Embryonic facial prominence (tissue), 1 donor: ENCODE measurements at regions not wholly inside any gene's neighbourhood (a gene's known extent, or its start where the extent isn't known, plus 50 kb on each side); places are given as distances from the start of the nearest gene placed in this dataset.

ENCODE experiments used
- DNase-seq: peaks from one replicate; pipeline ENCODE4 v3.0.0-alpha.2; 2016; ENCODE audit errors: extremely low spot score

- DNase-seq: no peak
Observed at GRCh38 chr15:81869161-81869954, 176.5 kb downstream of the MEX3B start.

GRCh38 chr15:81865850-81866537 lies 179.8 kb downstream of the MEX3B start:
- no peak for DNase-seq

GRCh38 chr15:81863162-81863561 lies 182.7 kb downstream of the MEX3B start:
- DNase-seq: no peak

DNA sequence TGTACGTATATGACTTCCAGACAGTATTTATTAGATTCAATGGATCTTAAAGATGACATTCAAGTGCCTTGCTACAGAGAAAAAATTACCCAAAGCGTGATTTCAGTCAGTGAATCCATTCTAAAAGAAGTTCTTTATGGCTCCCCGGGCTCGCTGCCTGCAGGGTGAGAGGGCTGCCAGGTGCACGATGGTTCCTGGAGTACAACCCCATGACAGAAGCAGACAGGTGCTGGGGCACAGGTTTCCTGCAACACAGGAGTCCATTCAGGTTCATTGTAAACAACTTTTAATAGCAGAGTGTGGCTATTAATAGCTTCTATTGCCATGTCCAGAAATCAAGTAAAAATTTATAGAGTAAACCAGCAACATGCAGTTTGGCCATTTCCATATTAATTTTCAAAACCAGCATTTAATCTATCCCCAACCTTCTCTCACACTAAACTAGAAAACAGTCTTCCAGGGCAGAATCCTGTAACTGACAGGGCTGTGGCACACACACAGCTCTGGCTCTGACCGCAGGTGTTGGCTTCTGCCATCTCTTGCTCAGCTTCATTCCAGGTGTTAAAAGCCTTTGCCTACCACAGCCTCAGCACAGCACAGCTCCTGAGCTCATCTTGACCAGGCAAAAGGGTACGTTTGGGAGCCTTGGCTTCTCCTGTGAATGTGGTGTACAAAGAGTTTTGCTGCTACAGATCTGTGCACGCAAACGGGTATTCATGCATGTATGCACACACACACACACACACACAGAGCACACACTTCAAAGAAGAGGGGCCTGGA lies 185.9 kb downstream of the MEX3B start:
- no peak for DNase-seq

- no peak for DNase-seq
Observed at GRCh38 chr15:81858586-81858985, 187.2 kb downstream of the MEX3B start.

GRCh38 chr15:81858136-81858535 lies 187.7 kb downstream of the MEX3B start:
- DNase-seq: no peak

DNA sequence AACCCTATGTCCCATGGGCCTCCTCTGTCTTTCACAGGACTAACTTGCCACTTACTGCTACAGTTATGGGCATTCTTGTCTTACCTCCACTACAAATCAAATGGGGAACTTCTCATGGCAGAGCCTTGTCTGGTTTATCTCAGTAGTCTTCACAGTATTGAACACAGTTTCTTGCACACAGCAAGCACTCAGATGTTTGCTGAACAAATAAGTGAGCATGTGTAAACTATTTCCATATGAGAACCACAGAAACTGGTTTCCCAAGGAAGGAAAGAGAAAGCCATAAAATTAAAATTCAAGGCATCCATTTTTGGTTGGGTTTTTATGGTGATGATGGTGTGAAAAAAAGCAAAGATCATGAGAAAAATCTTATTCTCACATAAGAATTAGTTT lies 189.2 kb downstream of the MEX3B start:
- no peak for DNase-seq

DNA sequence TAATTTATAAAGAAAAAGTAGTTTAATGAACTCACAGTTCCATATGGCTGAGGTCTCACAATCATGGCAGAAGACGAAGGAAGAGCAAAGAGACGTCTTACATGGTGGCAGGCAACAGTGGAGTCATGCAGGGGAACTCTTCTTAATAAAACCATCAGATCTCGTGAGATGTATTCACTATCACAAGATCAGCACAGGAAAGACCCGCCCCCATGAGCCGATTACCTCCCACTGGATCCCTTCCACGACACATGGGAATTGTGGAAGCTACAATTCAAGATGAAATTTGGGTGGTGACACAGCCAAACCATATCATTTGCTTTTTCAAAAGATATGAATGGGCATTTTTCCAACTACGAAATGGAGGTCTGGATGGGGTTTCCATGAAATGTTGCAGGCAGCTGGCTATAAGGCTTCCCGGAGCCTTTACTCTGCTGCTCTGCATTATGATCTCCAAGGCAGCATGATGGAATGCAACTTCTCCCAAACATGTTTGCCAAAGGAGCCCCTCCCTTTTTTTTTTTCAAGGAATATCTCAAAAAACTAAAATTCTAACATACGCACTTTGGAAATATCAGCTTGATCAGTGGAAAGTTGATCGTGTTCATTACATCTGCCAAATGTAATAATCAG lies 189.7 kb downstream of the MEX3B start:
- peak; percentile 51 for DNase-seq

DNA sequence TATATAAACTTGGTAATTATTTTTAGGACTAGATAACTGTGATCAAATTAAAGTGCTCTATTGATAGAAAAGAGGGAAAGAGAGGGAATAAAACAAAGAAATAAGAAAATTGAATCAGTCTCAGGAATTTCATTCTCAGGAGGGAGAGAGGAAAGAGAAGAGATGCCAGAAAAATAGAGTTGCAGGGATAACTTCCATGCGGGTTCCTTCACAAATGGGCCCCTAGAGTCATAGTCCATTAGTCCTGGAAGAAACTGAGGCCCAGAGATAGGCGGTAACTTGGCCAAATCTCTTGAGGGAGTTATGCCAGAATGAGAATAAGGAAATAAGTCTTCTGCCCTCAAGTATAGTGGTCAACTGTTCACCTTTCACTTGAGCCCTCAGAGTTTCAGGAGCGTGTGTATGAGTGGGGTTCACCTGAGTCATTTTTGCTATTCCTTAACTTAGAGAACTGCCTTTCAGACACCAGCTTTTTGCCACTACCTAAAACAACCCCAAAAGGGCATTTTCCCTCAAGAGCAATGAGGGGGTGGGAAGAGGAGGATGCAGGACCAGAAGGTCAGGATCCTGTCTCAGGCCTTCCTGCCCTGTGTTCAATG lies 192.6 kb downstream of the MEX3B start:
- no peak for DNase-seq

- peak; percentile 62 for DNase-seq
Observed at GRCh38 chr15:81852411-81853149, 193.2 kb downstream of the MEX3B start.

DNA sequence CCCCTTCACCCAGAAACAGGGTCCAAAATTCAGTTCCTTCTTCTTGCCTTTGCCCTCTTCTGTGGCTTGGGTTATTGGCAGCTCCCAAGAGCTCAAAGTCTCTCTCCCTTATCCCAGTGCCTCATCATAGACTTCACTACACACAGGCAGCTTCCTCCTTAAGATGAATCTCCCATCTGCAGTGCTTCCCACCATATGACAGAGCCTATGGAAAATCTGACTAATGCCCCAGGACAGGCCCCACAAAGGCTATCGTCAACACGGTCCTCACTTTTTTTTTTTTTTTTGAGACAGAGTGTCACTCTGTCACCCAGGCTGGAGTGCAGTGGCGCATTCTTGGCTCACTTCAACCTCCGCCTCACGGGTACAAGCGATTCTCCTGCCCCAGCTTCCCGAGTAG lies 194.1 kb downstream of the MEX3B start:
- DNase-seq: no peak

DNA sequence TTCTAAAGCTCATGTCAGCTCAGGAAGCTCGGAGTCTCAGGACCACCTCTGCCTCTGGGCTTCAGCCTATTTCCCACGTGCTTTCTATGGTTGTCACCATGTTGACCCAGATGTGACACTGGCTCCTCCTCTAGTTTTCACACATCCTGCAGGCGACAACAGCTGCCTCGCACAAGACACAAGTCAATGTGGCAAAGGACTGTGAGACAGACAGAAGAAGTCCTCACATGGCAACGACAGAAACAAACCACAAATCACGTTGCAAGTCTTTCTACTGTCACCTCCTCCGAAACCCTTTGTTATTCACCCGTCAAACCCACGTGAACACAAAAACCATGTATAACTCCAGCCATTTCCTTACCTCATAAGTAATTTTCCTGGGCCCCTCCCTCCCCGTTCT lies 194.5 kb downstream of the MEX3B start:
- DNase-seq: no peak

GRCh38 chr15:81849289-81849688 lies 196.5 kb downstream of the MEX3B start:
- DNase-seq: no peak

DNA sequence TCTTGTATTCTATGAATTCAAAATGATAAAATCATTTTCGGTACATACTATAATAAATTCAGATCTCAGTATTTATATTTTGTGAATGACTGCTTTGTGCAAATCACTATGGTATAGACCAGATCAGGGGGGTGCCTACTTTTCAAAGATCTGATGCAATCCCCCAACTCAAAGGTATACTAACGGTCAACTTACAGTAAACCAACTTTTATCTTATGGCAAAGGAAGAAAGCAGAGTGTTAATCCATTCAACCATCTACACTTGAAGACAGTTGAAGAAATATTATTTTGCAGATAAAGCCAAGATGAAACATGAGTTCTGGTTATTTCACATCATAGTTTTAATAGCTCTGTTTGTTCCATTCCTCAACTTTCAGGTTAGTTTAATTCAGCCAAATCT lies 197.1 kb downstream of the MEX3B start:
- no peak for DNase-seq

GRCh38 chr15:81843757-81844407 lies 201.9 kb downstream of the MEX3B start:
- DNase-seq: no peak

DNA sequence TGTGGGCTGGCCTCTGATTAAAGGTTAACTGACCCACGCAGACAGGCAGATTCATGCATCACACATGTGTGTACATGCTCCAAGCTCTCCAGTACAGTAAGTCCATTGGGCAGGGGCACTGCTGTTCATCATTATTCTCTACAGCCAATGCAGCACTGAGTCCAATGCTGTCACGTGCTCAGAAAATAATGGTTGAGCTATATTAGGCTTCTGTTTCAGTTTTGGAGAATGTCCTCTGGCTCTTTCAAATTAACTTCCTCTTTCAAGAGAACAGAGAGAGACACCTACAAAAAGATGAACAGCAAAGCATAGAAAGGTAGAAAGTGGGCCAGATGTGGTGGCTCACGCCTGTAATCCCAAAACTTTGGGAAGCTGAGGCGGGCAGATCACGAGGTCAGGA lies 202.6 kb downstream of the MEX3B start:
- no peak for DNase-seq

GRCh38 chr15:81839387-81839786 lies 206.4 kb downstream of the MEX3B start:
- DNase-seq: no peak

- no peak for DNase-seq
Observed at GRCh38 chr15:81835731-81836130, 210.1 kb downstream of the MEX3B start.

DNA sequence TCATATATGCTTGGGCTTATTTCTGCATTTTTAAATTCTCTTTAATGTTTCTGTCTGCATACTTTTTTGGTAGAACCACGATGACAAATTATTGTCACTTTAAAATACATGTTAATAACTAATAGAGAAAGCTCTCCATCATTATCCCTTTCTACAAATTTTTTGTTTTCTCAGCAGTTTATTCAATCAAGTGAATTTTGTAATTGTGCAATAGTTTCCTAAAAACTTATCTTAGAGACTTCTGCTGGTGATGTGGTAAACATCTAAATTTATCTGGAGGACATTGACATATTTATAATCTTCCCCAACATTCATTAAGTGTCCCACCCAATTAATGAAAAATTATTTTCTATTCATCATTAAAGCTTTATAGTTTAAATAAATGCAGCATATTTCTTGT lies 215.3 kb downstream of the MEX3B start:
- no peak for DNase-seq

GRCh38 chr15:81829918-81830317 lies 215.9 kb downstream of the MEX3B start:
- no peak for DNase-seq

- no peak for DNase-seq
Observed at GRCh38 chr15:81828135-81828534, 217.7 kb downstream of the MEX3B start.
